ACC112 (cell line): ENCODE measurements at regions not wholly inside any gene's neighbourhood (a gene's known extent, or its start where the extent isn't known, plus 50 kb on each side); places are given as distances from the start of the nearest gene placed in this dataset.

Source experiments
- H2AFZ ChIP-seq: fragments of 200-600 bp; sonication (generic); one replicate; pipeline ENCODE4 v1.6.0; 2017; ENCODE audit warnings: antibody characterized with exemption, low read length; ENCODE audit not compliant: unreplicated experiment
- H3K27ac ChIP-seq: fragments of 200-600 bp; sonication (generic); 2 replicates; pipeline ENCODE4 v1.5.1; 2014; ENCODE audit warnings: low read depth, mild to moderate bottlenecking, antibody characterized with exemption, low read length, moderate library complexity
- H3K27me3 ChIP-seq: fragments of 200-600 bp; sonication (generic); 2 replicates; pipeline ENCODE4 v1.6.1; 2014; ENCODE audit warnings: mild to moderate bottlenecking, antibody characterized with exemption, low read length, moderate library complexity, mixed read lengths; ENCODE audit not compliant: insufficient read depth
- H3K36me3 ChIP-seq: fragments of 200-600 bp; sonication (generic); 2 replicates; pipeline ENCODE4 v1.6.1; 2016; ENCODE audit warnings: mild to moderate bottlenecking, antibody characterized with exemption, low read length, moderate library complexity, mixed read lengths; ENCODE audit not compliant: insufficient read depth
- H3K4me1 ChIP-seq: fragments of 200-600 bp; sonication (generic); one replicate; pipeline ENCODE4 v1.6.1; 2016; ENCODE audit warnings: low read length, mixed read lengths; ENCODE audit not compliant: insufficient read depth, unreplicated experiment, control insufficient read depth
- H3K4me3 ChIP-seq: fragments of 200-600 bp; sonication (generic); 2 replicates; pipeline ENCODE4 v1.5.1; 2014; ENCODE audit warnings: mild to moderate bottlenecking, low read depth, low read length
- H3K79me2 ChIP-seq: fragments of 200-600 bp; sonication (generic); one replicate; pipeline ENCODE4 v1.6.0; 2016; ENCODE audit warnings: low read length; ENCODE audit not compliant: control insufficient read depth, unreplicated experiment, insufficient read depth

DNA sequence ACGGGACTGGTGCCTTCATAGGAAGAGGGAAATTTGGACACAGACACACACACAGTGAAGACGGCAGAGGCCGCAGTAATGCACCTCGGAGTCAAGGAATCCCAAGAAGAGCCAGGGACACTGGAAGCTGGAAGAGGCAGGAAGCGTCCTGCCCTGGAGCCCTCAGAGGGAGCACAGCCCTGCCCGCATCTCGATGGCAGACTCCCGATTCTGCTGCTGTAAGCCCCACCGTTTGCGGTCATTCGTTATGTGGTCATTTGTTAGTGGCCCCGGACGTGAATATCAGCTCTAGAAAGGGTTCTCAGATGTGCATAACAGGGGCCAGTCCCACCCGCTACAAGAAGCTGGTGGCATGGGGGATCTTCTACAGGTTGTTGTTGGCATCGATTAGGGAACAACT, 316.6 kb downstream of the FOXL1 start:
- H3K4me1 ChIP-seq = peaks cover 11% of the 10 kb centered on the region
- H3K36me3 ChIP-seq = no peaks in the 10 kb centered on the region
- H3K79me2 ChIP-seq = no peaks in the 10 kb centered on the region
- H2AFZ ChIP-seq = no peak overlapping the region
- H3K27ac ChIP-seq = no peak overlapping the region
- no peak overlapping the region for H3K4me3 ChIP-seq
- no peaks in the 10 kb centered on the region for H3K27me3 ChIP-seq

- Histone ChIP-seq H3K4me1 (peaks cover 18% of the 10 kb centered on the region), H3K27ac (no peak overlapping the region), H3K79me2 (no peaks in the 10 kb centered on the region), H3K27me3 (no peaks in the 10 kb centered on the region), H3K36me3 (no peaks in the 10 kb centered on the region), H2AFZ (no peak overlapping the region), H3K4me3 (no peak overlapping the region)
Measured at GRCh38 chr16:86895606-86896005, 317.3 kb downstream of the FOXL1 start.

DNA sequence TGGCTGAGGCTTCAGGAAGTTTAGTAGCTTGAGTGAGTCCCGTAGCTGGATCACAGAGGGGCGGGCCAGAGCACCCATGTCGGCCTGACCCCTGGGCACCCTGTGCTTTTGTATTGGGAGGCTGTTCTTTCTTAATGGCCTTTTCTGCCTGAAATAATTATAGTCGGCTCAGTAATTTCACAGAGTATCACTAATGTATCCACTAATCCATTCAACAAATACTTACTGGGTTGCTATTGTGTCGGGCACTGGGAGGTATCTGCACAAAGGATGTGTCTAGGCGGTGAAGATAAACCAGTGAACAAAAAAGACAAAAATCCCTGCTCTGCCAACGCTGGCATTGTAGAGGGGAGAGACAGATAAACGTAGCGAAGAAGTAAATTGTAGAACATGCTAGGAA, 318.6 kb downstream of the FOXL1 start:
- no peak overlapping the region for H3K27ac ChIP-seq
- no peak overlapping the region for H3K4me3 ChIP-seq
- no peaks in the 10 kb centered on the region for H3K27me3 ChIP-seq
- H3K36me3 ChIP-seq = no peaks in the 10 kb centered on the region
- H3K79me2 ChIP-seq = no peaks in the 10 kb centered on the region
- peaks cover 31% of the 10 kb centered on the region for H3K4me1 ChIP-seq
- no peak overlapping the region for H2AFZ ChIP-seq

DNA sequence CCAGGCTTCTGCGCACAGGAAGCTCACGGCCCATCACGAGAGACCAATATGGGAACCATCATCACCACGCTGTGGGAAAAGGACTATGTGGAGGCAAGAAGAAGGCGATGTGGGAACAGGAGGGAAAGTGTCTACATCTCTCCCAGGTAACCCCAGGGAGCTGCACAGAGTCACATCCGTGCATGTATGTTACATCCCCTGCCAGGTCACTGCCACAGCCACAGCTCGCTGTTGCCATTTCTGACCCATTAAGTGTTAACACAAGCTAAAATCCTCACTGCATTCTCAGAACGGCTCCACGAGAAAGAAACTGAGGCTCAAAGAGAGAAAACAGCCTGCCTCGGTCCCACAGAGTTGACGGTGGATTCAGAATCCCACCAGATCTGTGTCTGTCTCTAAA, 319.1 kb downstream of the FOXL1 start:
- no peaks in the 10 kb centered on the region for H3K27me3 ChIP-seq
- no peaks in the 10 kb centered on the region for H3K79me2 ChIP-seq
- no peak overlapping the region for H3K4me3 ChIP-seq
- H3K36me3 ChIP-seq = no peaks in the 10 kb centered on the region
- H3K27ac ChIP-seq = no peak overlapping the region
- H2AFZ ChIP-seq = no peak overlapping the region
- H3K4me1 ChIP-seq = peaks cover 34% of the 10 kb centered on the region

GRCh38 chr16:86898386-86898785, 320.0 kb downstream of the FOXL1 start:
- H3K79me2 ChIP-seq = no peaks in the 10 kb centered on the region
- no peak overlapping the region for H2AFZ ChIP-seq
- H3K27ac ChIP-seq = no peak overlapping the region
- no peaks in the 10 kb centered on the region for H3K27me3 ChIP-seq
- peaks cover 34% of the 10 kb centered on the region for H3K4me1 ChIP-seq
- H3K4me3 ChIP-seq = no peak overlapping the region
- no peaks in the 10 kb centered on the region for H3K36me3 ChIP-seq

- H3K79me2 ChIP-seq = no peaks in the 10 kb centered on the region
- H3K27me3 ChIP-seq = no peaks in the 10 kb centered on the region
- peaks cover 34% of the 10 kb centered on the region for H3K4me1 ChIP-seq
- H2AFZ ChIP-seq = peak overlapping the region; percentile 14
- H3K36me3 ChIP-seq = no peaks in the 10 kb centered on the region
- H3K27ac ChIP-seq = peak overlapping the region; percentile 71
- no peak overlapping the region for H3K4me3 ChIP-seq
Measured at GRCh38 chr16:86899151-86899550, 320.8 kb downstream of the FOXL1 start.

- peak overlapping the region; percentile 14 for H2AFZ ChIP-seq
- H3K27ac ChIP-seq = peak overlapping the region; percentile 71
- no peaks in the 10 kb centered on the region for H3K79me2 ChIP-seq
- no peaks in the 10 kb centered on the region for H3K36me3 ChIP-seq
- no peak overlapping the region for H3K4me3 ChIP-seq
- H3K4me1 ChIP-seq = peaks cover 34% of the 10 kb centered on the region
- no peaks in the 10 kb centered on the region for H3K27me3 ChIP-seq
Measured at GRCh38 chr16:86899757-86900156, 321.4 kb downstream of the FOXL1 start.

- Histone ChIP-seq H3K27me3 (no peaks in the 10 kb centered on the region), H3K27ac (peak overlapping the region; percentile 46; the same call in 1 of the 2 replicates), H3K79me2 (no peaks in the 10 kb centered on the region), H3K4me1 (peaks cover 34% of the 10 kb centered on the region), H3K4me3 (no peak overlapping the region), H2AFZ (no peak overlapping the region), H3K36me3 (no peaks in the 10 kb centered on the region)
Measured at GRCh38 chr16:86901483-86901882, 323.1 kb downstream of the FOXL1 start.

- H3K4me1 ChIP-seq = peaks cover 34% of the 10 kb centered on the region
- H3K36me3 ChIP-seq = no peaks in the 10 kb centered on the region
- H3K79me2 ChIP-seq = no peaks in the 10 kb centered on the region
- no peaks in the 10 kb centered on the region for H3K27me3 ChIP-seq
- no peak overlapping the region for H3K27ac ChIP-seq
- no peak overlapping the region for H2AFZ ChIP-seq
- H3K4me3 ChIP-seq = no peak overlapping the region
Measured at GRCh38 chr16:86902656-86903001, 324.3 kb downstream of the FOXL1 start.

GRCh38 chr16:86903068-86903467, 324.7 kb downstream of the FOXL1 start:
- H3K4me3 ChIP-seq = no peak overlapping the region
- no peaks in the 10 kb centered on the region for H3K36me3 ChIP-seq

DNA sequence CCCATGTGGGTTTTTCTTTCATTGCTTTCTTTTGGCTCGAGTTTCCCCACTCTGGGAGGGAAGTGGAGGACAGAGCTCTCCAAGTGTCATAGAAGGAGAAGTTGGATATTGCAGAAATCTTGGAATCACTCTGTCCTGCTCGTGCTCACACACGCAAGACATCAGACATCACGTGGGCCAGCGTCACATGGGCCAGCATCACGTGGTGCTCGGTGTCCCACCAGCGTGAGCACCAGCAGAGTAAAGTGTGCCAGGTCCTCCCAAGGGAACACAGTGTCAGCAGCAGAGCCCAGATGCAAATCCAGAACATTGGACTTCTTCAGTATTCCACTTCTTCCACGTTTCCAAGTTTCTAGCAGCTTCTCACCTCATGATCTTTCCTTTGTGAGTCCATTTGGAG, 327.0 kb downstream of the FOXL1 start:
- no peak overlapping the region for H3K27ac ChIP-seq
- no peaks in the 10 kb centered on the region for H3K79me2 ChIP-seq
- H2AFZ ChIP-seq = no peak overlapping the region
- H3K4me1 ChIP-seq = peaks cover 19% of the 10 kb centered on the region
- no peak overlapping the region for H3K4me3 ChIP-seq
- H3K36me3 ChIP-seq = no peaks in the 10 kb centered on the region
- H3K27me3 ChIP-seq = no peaks in the 10 kb centered on the region

More at GRCh38 chr16:86903068-86903467, 324.7 kb downstream of the FOXL1 start:
- Histone ChIP-seq H2AFZ (no peak overlapping the region), H3K4me1 (peaks cover 34% of the 10 kb centered on the region), H3K27ac (no peak overlapping the region), H3K27me3 (no peaks in the 10 kb centered on the region), H3K79me2 (no peaks in the 10 kb centered on the region)
